Prostate gland (tissue), 2 donors: ENCODE measurements at regions not wholly inside any gene's neighbourhood (a gene's known extent, or its start where the extent isn't known, plus 50 kb on each side); places are given as distances from the start of the nearest gene placed in this dataset.

Experiments used
- DNase-seq: peaks from one replicate; pipeline ENCODE4 v3.0.0-alpha.2; 2019; ENCODE audit warnings: low spot score
- H3K27ac ChIP-seq, 2 donors: fragments of 200-600 bp; sonication (generic); 2 replicates each; pipeline ENCODE4 v1.5.1; 2017 to 2019
- H3K27me3 ChIP-seq: fragments of 200-600 bp; sonication (generic); replicated peaks from 2 replicates; pipeline ENCODE4 v1.5.1; 2019; ENCODE audit not compliant: insufficient read depth
- H3K36me3 ChIP-seq, 2 donors: fragments of 200-600 bp; sonication (generic); 1 replicate in 1 of 2; 2 replicates in 1 of 2; pipeline versions ENCODE4 v1.5.1 to v1.8.1; 2017 to 2019
- H3K4me1 ChIP-seq: fragments of 200-600 bp; sonication (generic); replicated peaks from 2 replicates; pipeline ENCODE4 v1.5.1; 2019
- H3K4me3 ChIP-seq, 2 donors: fragments of 200-600 bp; sonication (generic); 2 replicates each; pipeline ENCODE4 v1.5.1; 2017 to 2019
- H3K9me3 ChIP-seq: fragments of 200-600 bp; sonication (generic); 2 replicates; pipeline ENCODE4 v1.5.1; 2017
- POLR2A ChIP-seq: fragments of 450-650 bp; IDR thresholded peaks from one replicate; pipeline ENCODE4 v1.6.1; 2016; ENCODE audit warnings: antibody characterized with exemption, mild to moderate bottlenecking
- POLR2AphosphoS5 ChIP-seq: sonication (generic); formaldehyde crosslinking; IDR thresholded peaks from one replicate; pipeline ENCODE4 v1.6.1; 2017; ENCODE audit warnings: antibody characterized with exemption
- WGBS: methylation state at CpG from one replicate; pipeline ENCODE4 v1.1.5; 2018; 5-methylcytosine and 5-hydroxymethylcytosine counted together
- intact Hi-C: fragments of 100-400 bp; cut with DNase I; formaldehyde crosslinking; loops from one replicate; pipeline ENCODE4 v1.14.2; 2022
- TF ChIP-seq, protein P1 (sequence below), 4 experiments: fragments of 200-600 bp in 2 of 4; fragments of 450-650 bp in 2 of 4; sonication (generic) in 2 of 4; IDR thresholded peaks; 1 replicate in 3 of 4; 2 replicates in 1 of 4; pipeline ENCODE4 v1.5.1; 2016 to 2019; ENCODE audit warnings: antibody characterized with exemption in 4 of 4, mild to moderate bottlenecking in 2 of 4, moderate library complexity in 2 of 4

DNA sequence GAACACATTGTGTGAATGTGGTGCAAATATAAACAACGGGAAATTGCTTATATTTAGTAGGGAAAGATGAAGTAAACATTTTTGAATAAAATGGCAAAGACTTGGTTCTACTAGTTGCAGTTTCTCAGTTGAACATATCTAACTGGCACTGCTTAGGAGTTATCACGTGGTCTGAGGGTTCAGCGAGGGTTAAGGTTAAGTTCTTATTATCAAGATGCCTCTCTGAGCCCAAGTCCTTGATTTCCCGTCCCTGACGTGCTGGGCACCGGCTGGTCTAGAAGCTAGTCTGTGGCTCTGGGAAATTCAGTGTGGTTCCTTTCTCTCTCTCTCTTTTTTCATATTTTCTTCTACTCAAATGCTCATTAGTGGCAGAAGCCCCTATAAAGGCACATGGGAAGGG lies 81.6 kb upstream of the PITX1 start:
- no peak overlapping the region for H3K4me3 ChIP-seq
- 59% methylated on average over 6 of the region's 6 CpGs for WGBS
- no peak for DNase-seq
- no peak overlapping the region for H3K27ac ChIP-seq
- H3K9me3 ChIP-seq: no peaks in the 10 kb centered on the region
- H3K4me1 ChIP-seq: no peaks in the 10 kb centered on the region
- H3K27me3 ChIP-seq: no peaks in the 10 kb centered on the region
- intact Hi-C loops: no loop called here
- H3K36me3 ChIP-seq: no peaks in the 10 kb centered on the region
- TF ChIP-seq POLR2AphosphoS5: no peak
- TF ChIP-seq, protein P1, sequence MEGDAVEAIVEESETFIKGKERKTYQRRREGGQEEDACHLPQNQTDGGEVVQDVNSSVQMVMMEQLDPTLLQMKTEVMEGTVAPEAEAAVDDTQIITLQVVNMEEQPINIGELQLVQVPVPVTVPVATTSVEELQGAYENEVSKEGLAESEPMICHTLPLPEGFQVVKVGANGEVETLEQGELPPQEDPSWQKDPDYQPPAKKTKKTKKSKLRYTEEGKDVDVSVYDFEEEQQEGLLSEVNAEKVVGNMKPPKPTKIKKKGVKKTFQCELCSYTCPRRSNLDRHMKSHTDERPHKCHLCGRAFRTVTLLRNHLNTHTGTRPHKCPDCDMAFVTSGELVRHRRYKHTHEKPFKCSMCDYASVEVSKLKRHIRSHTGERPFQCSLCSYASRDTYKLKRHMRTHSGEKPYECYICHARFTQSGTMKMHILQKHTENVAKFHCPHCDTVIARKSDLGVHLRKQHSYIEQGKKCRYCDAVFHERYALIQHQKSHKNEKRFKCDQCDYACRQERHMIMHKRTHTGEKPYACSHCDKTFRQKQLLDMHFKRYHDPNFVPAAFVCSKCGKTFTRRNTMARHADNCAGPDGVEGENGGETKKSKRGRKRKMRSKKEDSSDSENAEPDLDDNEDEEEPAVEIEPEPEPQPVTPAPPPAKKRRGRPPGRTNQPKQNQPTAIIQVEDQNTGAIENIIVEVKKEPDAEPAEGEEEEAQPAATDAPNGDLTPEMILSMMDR (IDR thresholded peaks at IDR 0.05): no peak
- no peak for TF ChIP-seq POLR2A

DNA sequence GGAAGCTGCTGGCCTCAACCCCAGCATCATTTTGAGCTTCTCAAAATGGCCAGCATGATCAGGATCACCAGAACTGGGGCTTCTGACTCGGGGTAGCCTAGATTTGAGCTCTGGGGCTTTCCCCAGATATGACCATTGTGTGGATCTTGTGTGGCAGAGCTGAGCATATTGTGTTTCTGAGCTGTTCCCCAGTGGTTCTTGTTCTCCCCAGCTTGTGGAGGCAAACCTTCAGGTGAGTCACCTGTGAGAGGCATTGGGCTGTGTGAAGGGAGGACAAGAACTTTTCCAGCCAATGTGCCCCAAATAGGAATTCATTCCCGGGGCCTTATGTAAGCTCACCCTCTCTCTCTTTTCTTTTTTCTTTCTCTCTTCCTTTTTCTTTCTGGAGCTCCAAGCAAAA lies 80.7 kb upstream of the PITX1 start:
- Histone ChIP-seq H3K4me3 (no peak overlapping the region), H3K27me3 (no peaks in the 10 kb centered on the region), H3K4me1 (no peaks in the 10 kb centered on the region), H3K9me3 (no peaks in the 10 kb centered on the region), H3K36me3 (no peaks in the 10 kb centered on the region), H3K27ac (no peak overlapping the region)
- TF ChIP-seq, protein P1 (IDR thresholded peaks at IDR 0.05): no peak
- no peak for TF ChIP-seq POLR2AphosphoS5
- TF ChIP-seq POLR2A: no peak
- 100% methylated on average over 2 of the region's 2 CpGs for WGBS
- no peak for DNase-seq
- intact Hi-C loops: no loop called here

GRCh38 chr5:135112008-135112725 lies 78.1 kb upstream of the PITX1 start:
- WGBS: 69% methylated on average over 10 of the region's 10 CpGs
- H3K9me3 ChIP-seq: no peaks in the 10 kb centered on the region
- no peak for DNase-seq
- H3K4me1 ChIP-seq: no peaks in the 10 kb centered on the region
- H3K36me3 ChIP-seq: no peaks in the 10 kb centered on the region
- no peak overlapping the region for H3K27ac ChIP-seq
- no peak for TF ChIP-seq POLR2A
- TF ChIP-seq POLR2AphosphoS5: no peak
- TF ChIP-seq, protein P1 (IDR thresholded peaks at IDR 0.05): no peak
- intact Hi-C loops: no loop called here
- no peak overlapping the region for H3K4me3 ChIP-seq
- no peaks in the 10 kb centered on the region for H3K27me3 ChIP-seq

GRCh38 chr5:135110785-135111596 lies 77.0 kb upstream of the PITX1 start:
- no peaks in the 10 kb centered on the region for H3K36me3 ChIP-seq
- no peaks in the 10 kb centered on the region for H3K9me3 ChIP-seq
- H3K4me3 ChIP-seq: no peak overlapping the region
- H3K4me1 ChIP-seq: no peaks in the 10 kb centered on the region
- no peaks in the 10 kb centered on the region for H3K27me3 ChIP-seq
- DNase-seq: no peak
- 83% methylated on average over 11 of the region's 11 CpGs for WGBS
- intact Hi-C loops: no loop called here
- H3K27ac ChIP-seq: no peak overlapping the region
- TF ChIP-seq, protein P1 (IDR thresholded peaks at IDR 0.05): no peak
- no peak for TF ChIP-seq POLR2AphosphoS5
- no peak for TF ChIP-seq POLR2A
